ENCODE measurements at regions not wholly inside any gene's neighbourhood (a gene's known extent, or its start where the extent isn't known, plus 50 kb on each side); places are given as distances from the start of the nearest gene placed in this dataset.

GRCh38 chr18:73981796-73982195, 165.8 kb downstream of the FBXO15 start:
- TF ChIP-seq CTCF (IDR thresholded peaks at IDR 0.05), result no peak
- Histone ChIP-seq H3K27ac (ENCODE audit: low read depth in 1 of 2, low read length in 2 of 2) (no peak overlapping the region), H3K79me2 (ENCODE audit: insufficient read depth, low read length) (no peaks in the 10 kb centered on the region), H3K27me3 (ENCODE audit: control insufficient read depth in 2 of 2, insufficient read depth in 2 of 2, low read length in 2 of 2) (no peaks in the 10 kb centered on the region), H3K9ac (ENCODE audit: insufficient read depth, low read length, poor library complexity, severe bottlenecking) (no peak overlapping the region), H3K4me3 (replicated peaks in 1 of 3; ENCODE audit: low read depth in 2 of 3, low read length in 3 of 3) (no peak overlapping the region), H3K9me3 (replicated peaks in 1 of 2; ENCODE audit: control insufficient read depth in 1 of 2, insufficient read depth in 1 of 2, low read length in 2 of 2) (no peaks in the 10 kb centered on the region), H3K36me3 (replicated peaks in 1 of 2; ENCODE audit: control insufficient read depth in 1 of 2, insufficient read depth in 2 of 2, low read length in 2 of 2) (no peaks in the 10 kb centered on the region), H4K20me1 (ENCODE audit: insufficient read depth, low read length) (no peaks in the 10 kb centered on the region), H3K4me2 (replicated peaks; ENCODE audit: extremely low read depth, low read length, poor library complexity, severe bottlenecking) (no peak overlapping the region), H2AFZ (ENCODE audit: insufficient read depth, low read depth, low read length, poor library complexity, severe bottlenecking) (no peak overlapping the region), H3K4me1 (ENCODE audit: control insufficient read depth in 1 of 2, insufficient read depth in 2 of 2, low read length in 2 of 2) (no peaks in the 10 kb centered on the region)
- Mint-ChIP-seq H3K4me1 (no peaks in the 10 kb centered on the region), H3K4me3 (no peak overlapping the region), H3K27me3 (ENCODE audit: low read depth in 3 of 3) (peaks cover 0 to 7% (median 5%) of the 10 kb centered on the region in 3 donors), H3K27ac (no peak overlapping the region), H3K9me3 (peaks cover 0 to 5% (median 0%) of the 10 kb centered on the region in 7 donors), H3K36me3 (no peaks in the 10 kb centered on the region)
- WGBS (ENCODE audit: insufficient coverage), result 93% methylated on average over 4 of the region's 4 CpGs
- DNase-seq, result no peak
- intact Hi-C loops (cut with micrococcal nuclease), result no loop called here

GRCh38 chr18:73980289-73980979, 167.2 kb downstream of the FBXO15 start:
- no peaks in the 10 kb centered on the region for H3K36me3 ChIP-seq (replicated peaks in 1 of 2; ENCODE audit: control insufficient read depth in 1 of 2, insufficient read depth in 2 of 2, low read length in 2 of 2)
- no peak overlapping the region for H3K4me3 ChIP-seq (replicated peaks in 1 of 3; ENCODE audit: low read depth in 2 of 3, low read length in 3 of 3)
- Mint-ChIP-seq H3K9me3 (peaks cover 0 to 5% (median 0%) of the 10 kb centered on the region in 7 donors), H3K27me3 (ENCODE audit: low read depth in 3 of 3) (peaks cover 0 to 7% (median 5%) of the 10 kb centered on the region in 3 donors), H3K27ac (no peak overlapping the region), H3K36me3 (no peaks in the 10 kb centered on the region), H3K4me1 (no peaks in the 10 kb centered on the region), H3K4me3 (no peak overlapping the region)
- H3K27ac ChIP-seq (ENCODE audit: low read depth in 1 of 2, low read length in 2 of 2), result no peak overlapping the region
- DNase-seq, result no peak
- H3K4me1 ChIP-seq (ENCODE audit: control insufficient read depth in 1 of 2, insufficient read depth in 2 of 2, low read length in 2 of 2), result no peaks in the 10 kb centered on the region
- 90% methylated on average over 9 of the region's 9 CpGs for WGBS (ENCODE audit: insufficient coverage)
- intact Hi-C loops (cut with micrococcal nuclease), result no loop called here
- no peaks in the 10 kb centered on the region for H3K27me3 ChIP-seq (ENCODE audit: control insufficient read depth in 2 of 2, insufficient read depth in 2 of 2, low read length in 2 of 2)
- H2AFZ ChIP-seq (ENCODE audit: insufficient read depth, low read depth, low read length, poor library complexity, severe bottlenecking), result no peak overlapping the region
- H3K79me2 ChIP-seq (ENCODE audit: insufficient read depth, low read length), result no peaks in the 10 kb centered on the region
- H3K4me2 ChIP-seq (replicated peaks; ENCODE audit: extremely low read depth, low read length, poor library complexity, severe bottlenecking), result no peak overlapping the region
- H3K9ac ChIP-seq (ENCODE audit: insufficient read depth, low read length, poor library complexity, severe bottlenecking), result no peak overlapping the region
- no peaks in the 10 kb centered on the region for H3K9me3 ChIP-seq (replicated peaks in 1 of 2; ENCODE audit: control insufficient read depth in 1 of 2, insufficient read depth in 1 of 2, low read length in 2 of 2)
- TF ChIP-seq CTCF (IDR thresholded peaks at IDR 0.05), result no peak
- no peaks in the 10 kb centered on the region for H4K20me1 ChIP-seq (ENCODE audit: insufficient read depth, low read length)

All from CD14-positive monocyte (primary cell).